ENCODE measurements at regions not wholly inside any gene's neighbourhood (a gene's known extent, or its start where the extent isn't known, plus 50 kb on each side); places are given as distances from the start of the nearest gene placed in this dataset.
"Not testable (repeated sequence)": the region's sequence is repeated elsewhere in the genome, so short reads cannot be mapped to it uniquely, and the experiment has no call there.

- H3K4me3 ChIP-seq (ENCODE audit: low read depth, low read length) = no peak overlapping the region
- no peak for DNase-seq (ENCODE audit: low read depth, low spot score)
- in situ Hi-C loops (cut with HindIII; ENCODE audit: low sequenced_read_pairs) = no loop called here
- no peak for TF ChIP-seq CTCF (IDR thresholded peaks at IDR 0.05; ENCODE audit: low read depth, low read length)
Observed at GRCh38 chr9:82052081-82052480, 63.5 kb downstream of the SPATA31D1 start.

- in situ Hi-C loops (cut with HindIII; ENCODE audit: low sequenced_read_pairs) = no loop called here
- no peak for TF ChIP-seq CTCF (IDR thresholded peaks at IDR 0.05; ENCODE audit: low read depth, low read length)
Observed at GRCh38 chr9:82054264-82055015, 65.9 kb downstream of the SPATA31D1 start.

GRCh38 chr9:82057805-82058204 lies 69.2 kb downstream of the SPATA31D1 start:
- DNase-seq (ENCODE audit: low read depth, low spot score) = no peak
- no peak for TF ChIP-seq CTCF (IDR thresholded peaks at IDR 0.05; ENCODE audit: low read depth, low read length)
- H3K4me3 ChIP-seq (ENCODE audit: low read depth, low read length) = no peak overlapping the region
- in situ Hi-C loops (cut with HindIII; ENCODE audit: low sequenced_read_pairs) = no loop called here

More at GRCh38 chr9:82054264-82055015, 65.9 kb downstream of the SPATA31D1 start:
- DNase-seq (ENCODE audit: low read depth, low spot score) = no peak
- no peak overlapping the region for H3K4me3 ChIP-seq (ENCODE audit: low read depth, low read length)

GRCh38 chr9:82061801-82062200 lies 73.2 kb downstream of the SPATA31D1 start:
- in situ Hi-C loops (cut with HindIII; ENCODE audit: low sequenced_read_pairs); H3K4me3 ChIP-seq (ENCODE audit: low read depth, low read length); DNase-seq (ENCODE audit: low read depth, low spot score): not testable (repeated sequence)

- no peak for TF ChIP-seq CTCF (IDR thresholded peaks at IDR 0.05; ENCODE audit: low read depth, low read length)
- in situ Hi-C loops (cut with HindIII; ENCODE audit: low sequenced_read_pairs) = no loop called here
Observed at GRCh38 chr9:82062245-82062644, 73.7 kb downstream of the SPATA31D1 start.

GRCh38 chr9:82073551-82074543 lies 85.3 kb downstream of the SPATA31D1 start:
- no peak for TF ChIP-seq CTCF (IDR thresholded peaks at IDR 0.05; ENCODE audit: low read depth, low read length)
- in situ Hi-C loops (cut with HindIII; ENCODE audit: low sequenced_read_pairs) = no loop called here
- DNase-seq (ENCODE audit: low read depth, low spot score) = no peak

More at GRCh38 chr9:82062245-82062644, 73.7 kb downstream of the SPATA31D1 start:
- DNase-seq (ENCODE audit: low read depth, low spot score) = no peak
- H3K4me3 ChIP-seq (ENCODE audit: low read depth, low read length) = no peak overlapping the region

More at GRCh38 chr9:82073551-82074543, 85.3 kb downstream of the SPATA31D1 start:
- H3K4me3 ChIP-seq (ENCODE audit: low read depth, low read length) = no peak overlapping the region

Data from astrocyte of the spinal cord (primary cell).